ENCODE measurements at regions not wholly inside any gene's neighbourhood (a gene's known extent, or its start where the extent isn't known, plus 50 kb on each side); places are given as distances from the start of the nearest gene placed in this dataset.

DNA sequence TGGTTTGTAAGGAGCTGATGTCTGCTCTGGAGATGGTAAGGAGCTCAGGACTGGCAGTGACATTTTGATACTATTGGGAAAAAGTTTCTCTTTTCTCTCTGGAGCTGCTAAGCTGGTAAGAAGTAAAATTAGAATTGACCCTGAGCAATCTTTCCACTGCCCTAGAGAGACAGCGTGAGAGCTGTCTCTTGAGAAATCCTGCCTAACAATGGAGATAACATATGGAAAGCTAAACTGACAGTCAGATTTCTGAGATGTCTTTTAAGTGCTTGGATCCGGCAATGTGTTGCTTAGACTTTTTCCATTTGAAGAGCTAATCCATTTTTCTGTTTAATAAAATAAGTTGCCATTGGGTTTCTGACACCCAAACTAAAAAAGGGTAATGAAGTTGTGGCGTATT lies 302.4 kb downstream of the KCNS3 start:
- no peak for DNase-seq (ENCODE audit: low read depth)
- H3K4me3 ChIP-seq (ENCODE audit: low read depth, low read length): no peak overlapping the region
- in situ Hi-C loops (cut with HindIII; ENCODE audit: low sequenced_read_pairs): no loop called here
- TF ChIP-seq CTCF (IDR thresholded peaks at IDR 0.05; ENCODE audit: low read depth, low read length, missing control alignments): no peak

DNA sequence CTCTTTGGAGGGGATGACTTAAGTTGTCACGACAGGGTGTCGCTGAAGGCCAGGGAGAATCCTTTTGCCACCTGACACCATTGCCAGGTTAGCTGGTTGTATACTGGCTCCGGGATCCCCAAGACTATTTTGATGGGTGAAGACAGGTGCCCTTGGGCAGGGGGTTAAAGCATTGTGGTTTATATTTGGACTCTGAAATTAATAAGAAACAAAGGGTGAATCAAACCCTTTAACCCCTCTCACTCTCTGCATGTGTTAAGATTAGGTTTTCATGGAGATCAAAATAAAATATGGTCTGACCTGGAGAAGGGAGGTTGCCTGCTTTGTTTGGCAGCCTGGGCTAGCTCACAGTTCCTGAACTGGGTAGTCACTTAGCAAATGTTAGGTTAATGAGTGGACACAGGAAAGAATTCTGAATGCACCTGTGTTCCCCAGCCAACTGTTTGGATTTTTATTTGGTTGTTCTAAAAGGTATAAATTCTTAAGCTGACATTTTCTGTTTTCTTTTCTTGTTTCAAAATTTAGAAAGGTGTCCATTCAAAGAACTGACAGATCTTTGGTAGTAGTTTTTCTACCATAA lies 301.7 kb downstream of the KCNS3 start:
- no peak for TF ChIP-seq CTCF (IDR thresholded peaks at IDR 0.05; ENCODE audit: low read depth, low read length, missing control alignments)

DNA sequence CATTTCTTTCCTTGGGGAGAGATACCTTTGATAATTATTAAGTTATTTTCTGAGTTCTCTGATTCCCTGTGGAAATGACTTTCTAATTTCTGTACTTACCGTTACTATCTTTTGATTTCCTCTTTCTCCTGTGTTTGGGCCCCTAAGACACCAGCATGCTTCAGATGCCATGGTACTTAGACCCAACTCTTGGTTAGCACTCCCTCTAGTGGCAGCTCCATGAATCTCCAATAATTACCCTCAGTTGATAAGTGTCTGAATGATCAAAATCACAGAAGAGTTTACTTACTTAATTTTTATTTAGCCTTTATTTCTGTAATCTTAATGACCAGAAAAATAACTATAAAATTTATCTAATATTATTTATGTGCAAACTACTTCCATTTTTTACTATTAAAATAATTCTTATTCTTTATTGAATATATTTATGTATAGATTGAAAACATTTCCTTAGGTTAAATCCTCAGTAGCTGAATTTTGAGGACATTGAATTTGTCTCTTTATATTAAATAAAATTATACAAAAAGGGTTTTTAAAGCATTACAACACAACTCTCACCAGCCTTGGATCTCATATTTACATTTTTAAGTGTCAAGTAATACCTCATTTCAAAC lies 300.4 kb downstream of the KCNS3 start:
- DNase-seq (ENCODE audit: low read depth): peak; percentile 40
- no peak overlapping the region for H3K4me3 ChIP-seq (ENCODE audit: low read depth, low read length)
- peak; percentile 88 for TF ChIP-seq CTCF (IDR thresholded peaks at IDR 0.05; ENCODE audit: low read depth, low read length, missing control alignments)
- in situ Hi-C loops (cut with HindIII; ENCODE audit: low sequenced_read_pairs): no loop called here

More for the DNA sequence above, 301.7 kb downstream of the KCNS3 start:
- in situ Hi-C loops (cut with HindIII; ENCODE audit: low sequenced_read_pairs): no loop called here
- DNase-seq (ENCODE audit: low read depth): no peak
- H3K4me3 ChIP-seq (ENCODE audit: low read depth, low read length): no peak overlapping the region

GRCh38 chr2:18176679-18177215 lies 298.3 kb downstream of the KCNS3 start:
- in situ Hi-C loops (cut with HindIII; ENCODE audit: low sequenced_read_pairs): no loop called here
- H3K4me3 ChIP-seq (ENCODE audit: low read depth, low read length): no peak overlapping the region
- no peak for TF ChIP-seq CTCF (IDR thresholded peaks at IDR 0.05; ENCODE audit: low read depth, low read length, missing control alignments)
- DNase-seq (ENCODE audit: low read depth): no peak

DNA sequence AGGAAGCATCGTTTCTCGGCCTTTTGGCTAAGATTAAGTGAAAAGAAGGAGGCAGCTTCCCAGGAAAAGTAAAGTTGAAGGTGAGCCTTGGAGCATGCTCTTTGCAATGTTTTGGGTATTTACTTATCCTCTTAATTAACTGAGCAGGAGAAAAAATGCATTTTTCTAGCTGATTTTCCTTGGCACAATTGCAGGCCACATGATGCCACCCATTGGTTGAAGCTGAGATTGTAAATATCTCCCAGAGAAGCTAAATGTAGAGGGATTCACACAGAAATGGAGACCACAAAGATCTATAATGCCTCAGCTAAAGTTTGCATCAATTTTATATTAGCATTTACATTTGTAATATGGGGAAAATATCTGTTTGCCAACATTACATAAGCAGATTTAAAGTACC lies 294.1 kb downstream of the KCNS3 start:
- no peak for DNase-seq (ENCODE audit: low read depth)
- TF ChIP-seq CTCF (IDR thresholded peaks at IDR 0.05; ENCODE audit: low read depth, low read length, missing control alignments): no peak

GRCh38 chr2:18171191-18172139 lies 293.0 kb downstream of the KCNS3 start:
- peak; percentile 53 for DNase-seq (ENCODE audit: low read depth)
- in situ Hi-C loops (cut with HindIII; ENCODE audit: low sequenced_read_pairs): loop anchor here (25.0 kb wide), 1 partner anchor 334 kb away; no protein-coding TSS in a partner anchor
- TF ChIP-seq CTCF (IDR thresholded peaks at IDR 0.05; ENCODE audit: low read depth, low read length, missing control alignments): no peak
- no peak overlapping the region for H3K4me3 ChIP-seq (ENCODE audit: low read depth, low read length)

More for the DNA sequence above, 294.1 kb downstream of the KCNS3 start:
- H3K4me3 ChIP-seq (ENCODE audit: low read depth, low read length): no peak overlapping the region
- in situ Hi-C loops (cut with HindIII; ENCODE audit: low sequenced_read_pairs): loop anchor here (25.0 kb wide), 1 partner anchor 335 kb away; no protein-coding TSS in a partner anchor
